IMR-90 (cell line): ENCODE measurements at regions not wholly inside any gene's neighbourhood (a gene's known extent, or its start where the extent isn't known, plus 50 kb on each side); places are given as distances from the start of the nearest gene placed in this dataset.

Experiments used
- ATAC-seq: fragments of 200-7000 bp; cut with Tn5 transposase; 2 replicates; pipeline ENCODE4 v1.9.1; 2020; ENCODE audit warnings: low read depth, mild to moderate bottlenecking, moderate library complexity
- BruUV-seq: library from RNA; stranded (reverse); fragments of 400-500 nt; replicated peaks from 2 replicates; lab custom pipeline; 2021; lab: Mats Ljungman, UMichigan
- CTCF ChIA-PET: fragments of 300-600 bp; formaldehyde crosslinking; extraction: SDS; loops from one replicate; lab custom pipeline; 2021; ENCODE audit warnings: antibody characterized with exemption; lab: Yijun Ruan, JAX
- POLR2A ChIA-PET: fragments of 300-600 bp; sonication (Branson Sonifier 250); formaldehyde crosslinking; loops from one replicate; lab custom pipeline; 2022; ENCODE audit warnings: antibody characterized with exemption; ENCODE audit not compliant: unreplicated experiment; lab: Charles Lee
- DNase-seq: peaks from one replicate; pipeline ENCODE4 v3.0.0; 2013
- H2AFZ ChIP-seq: replicated peaks from 2 replicates; pipeline ENCODE3; 2013; ENCODE audit warnings: low read length, mild to moderate bottlenecking; ENCODE audit not compliant: poor library complexity
- H2AK5ac ChIP-seq: 2 replicates; pipeline ENCODE4 v1.6.1; 2013; ENCODE audit warnings: low read depth, low read length, inconsistent platforms
- H2AK9ac ChIP-seq: replicated peaks from 2 replicates; pipeline ENCODE3; 2013; ENCODE audit warnings: mild to moderate bottlenecking, low read depth, low read length, moderate library complexity; ENCODE audit not compliant: poor library complexity
- H2BK120ac ChIP-seq: 2 replicates; pipeline ENCODE4 v1.6.1; 2013; ENCODE audit warnings: low read depth, low read length, inconsistent platforms
- H2BK15ac ChIP-seq: 3 replicates; pipeline ENCODE4 v1.6.1; 2013; ENCODE audit warnings: low read depth, low read length, inconsistent platforms
- H2BK20ac ChIP-seq: 2 replicates; pipeline ENCODE4 v1.6.1; 2013; ENCODE audit warnings: low read depth, mild to moderate bottlenecking, inconsistent platforms, low read length, moderate library complexity
- H2BK5ac ChIP-seq: 2 replicates; pipeline ENCODE4 v1.6.1; 2013; ENCODE audit warnings: mild to moderate bottlenecking, low read depth, low read length, inconsistent platforms; ENCODE audit not compliant: poor library complexity, severe bottlenecking
- H3K14ac ChIP-seq: replicated peaks from 2 replicates; pipeline ENCODE4 v1.6.1; 2013; ENCODE audit warnings: low read depth, low read length, inconsistent platforms
- H3K18ac ChIP-seq: 2 replicates; pipeline ENCODE4 v1.6.1; 2013; ENCODE audit warnings: low read depth, low read length, control low read depth
- H3K23ac ChIP-seq: 2 replicates; pipeline ENCODE4 v1.6.1; 2013; ENCODE audit warnings: low read depth, low read length, inconsistent platforms
- H3K27ac ChIP-seq: 2 replicates; pipeline ENCODE4 v1.5.1; 2013; ENCODE audit warnings: mild to moderate bottlenecking, control low read depth, low read length; ENCODE audit not compliant: insufficient read depth
- H3K27me3 ChIP-seq: 2 replicates; pipeline ENCODE4 v1.6.1; 2013; ENCODE audit warnings: low read length; ENCODE audit not compliant: control insufficient read depth, insufficient read depth
- H3K36me3 ChIP-seq: 2 replicates; pipeline ENCODE4 v1.6.1; 2013; ENCODE audit warnings: low read length, mixed read lengths; ENCODE audit not compliant: control insufficient read depth, insufficient read depth
- H3K4ac ChIP-seq: 2 replicates; pipeline ENCODE4 v1.6.1; 2013; ENCODE audit warnings: low read depth, low read length, inconsistent platforms
- H3K4me1 ChIP-seq: 2 replicates; pipeline ENCODE4 v1.6.1; 2013; ENCODE audit warnings: low read length, mixed read lengths; ENCODE audit not compliant: control insufficient read depth, insufficient read depth
- H3K4me2 ChIP-seq: 2 replicates; pipeline ENCODE4 v1.6.1; 2013; ENCODE audit warnings: low read depth, mild to moderate bottlenecking, control low read depth, low read length, moderate library complexity
- H3K4me3 ChIP-seq: 2 replicates; pipeline ENCODE4 v1.5.1; 2013; ENCODE audit warnings: low read depth, mild to moderate bottlenecking, control low read depth, low read length, moderate library complexity; ENCODE audit not compliant: insufficient read depth
- H3K56ac ChIP-seq: 2 replicates; pipeline ENCODE4 v1.6.1; 2013; ENCODE audit warnings: low read length, inconsistent platforms; ENCODE audit not compliant: insufficient read depth; ENCODE audit errors: extremely low read depth
- H3K79me1 ChIP-seq, 2 experiments: 2 replicates each; pipeline ENCODE4 v1.6.1; 2013; ENCODE audit warnings: low read length in 2 of 2, inconsistent platforms in 1 of 2, low read depth in 1 of 2
- H3K9ac ChIP-seq: 2 replicates; pipeline ENCODE4 v1.6.1; 2013; ENCODE audit warnings: low read depth, low read length, control low read depth
- H3K9me1 ChIP-seq: 2 replicates; pipeline ENCODE4 v1.6.1; 2013; ENCODE audit warnings: low read length, inconsistent platforms; ENCODE audit not compliant: insufficient read depth
- H3K9me3 ChIP-seq: 2 replicates; pipeline ENCODE4 v1.6.1; 2013; ENCODE audit warnings: low read length; ENCODE audit not compliant: control insufficient read depth, insufficient read depth
- H4K20me1 ChIP-seq: 2 replicates; pipeline ENCODE4 v1.6.1; 2013; ENCODE audit warnings: low read length, inconsistent platforms; ENCODE audit not compliant: insufficient read depth
- H4K5ac ChIP-seq: 2 replicates; pipeline ENCODE4 v1.6.1; 2013; ENCODE audit warnings: mild to moderate bottlenecking, low read depth, low read length, control low read depth
- H4K8ac ChIP-seq, 2 experiments: 2 replicates each; pipeline ENCODE4 v1.6.1; 2013; ENCODE audit warnings: low read depth in 2 of 2, low read length in 2 of 2, control low read depth in 1 of 2, inconsistent platforms in 1 of 2
- H4K91ac ChIP-seq: 2 replicates; pipeline ENCODE4 v1.6.1; 2013; ENCODE audit warnings: low read depth, low read length, inconsistent platforms; ENCODE audit not compliant: insufficient read depth
- MAZ ChIP-seq: IDR thresholded peaks from 2 replicates; pipeline ENCODE4 v1.6.1; 2012; ENCODE audit warnings: low read depth, mild to moderate bottlenecking, low read length, improper control_type of control experiment, moderate library complexity, borderline replicate concordance
- POLR2A ChIP-seq: IDR thresholded peaks from 2 replicates; pipeline ENCODE4 v1.6.1; 2012; ENCODE audit warnings: mild to moderate bottlenecking, low read depth, low read length
- RAD21 ChIP-seq: IDR thresholded peaks from 2 replicates; pipeline ENCODE4 v1.6.1; 2012; ENCODE audit warnings: low read length, improper control_type of control experiment
- RCOR1 ChIP-seq: IDR thresholded peaks from 2 replicates; pipeline ENCODE4 v1.6.1; 2012; ENCODE audit warnings: mild to moderate bottlenecking, low read length, improper control_type of control experiment; ENCODE audit not compliant: insufficient replicate concordance
- WGBS, 2 experiments: methylation state at CpG; one replicate each; pipeline versions ENCODE4 v1.1.5 to v1.1.7; 2013; ENCODE audit warnings: missing lambda C conversion rate in 2 of 2; ENCODE audit not compliant: insufficient read length in 1 of 2; ENCODE audit errors: extremely low coverage in 2 of 2; 5-methylcytosine and 5-hydroxymethylcytosine counted together
- dilution Hi-C: fragments of 300-500 bp; cut with HindIII; formaldehyde crosslinking; loops from one replicate; pipeline ENCODE4 v1.14.3; 2018; ENCODE audit warnings: low sequenced_read_pairs; ENCODE audit not compliant: unreplicated experiment
- in situ Hi-C: fragments of 300-500 bp; cut with MboI; formaldehyde crosslinking; loops from 3 replicates; pipeline ENCODE4 v1.14.3; 2019; ENCODE audit warnings: low sequenced_read_pairs, inconsistent platforms, mixed read lengths
- intact Hi-C: fragments of 100-400 bp; cut with micrococcal nuclease; formaldehyde crosslinking; loops from 2 replicates; pipeline ENCODE4 v1.10.0; 2022

GRCh38 chr3:162022911-162023310 lies 526.3 kb downstream of the OTOL1 start:
- Histone ChIP-seq H2BK15ac (no peak overlapping the region), H4K20me1 (no peaks in the 10 kb centered on the region), H3K4ac (no peak overlapping the region), H2AK5ac (no peak overlapping the region), H3K27ac (no peak overlapping the region), H4K5ac (no peak overlapping the region), H3K4me1 (no peaks in the 10 kb centered on the region), H3K9me1 (no peaks in the 10 kb centered on the region), H2BK120ac (no peak overlapping the region), H2BK20ac (no peak overlapping the region), H3K23ac (no peak overlapping the region), H3K14ac (no peak overlapping the region), H3K9ac (no peak overlapping the region), H3K4me2 (no peak overlapping the region), H4K91ac (no peak overlapping the region), H2BK5ac (no peak overlapping the region), H3K9me3 (peaks cover 2% of the 10 kb centered on the region; the same call in 1 of the 2 replicates), H3K36me3 (no peaks in the 10 kb centered on the region), H3K4me3 (no peak overlapping the region), H2AK9ac (no peak overlapping the region), H2AFZ (no peak overlapping the region), H3K27me3 (no peaks in the 10 kb centered on the region), H3K18ac (no peak overlapping the region), H4K8ac (no peak overlapping the region), H3K79me1 (no peaks in the 10 kb centered on the region), H3K56ac (no peak overlapping the region)
- no TSS peak for BruUV-seq
- TF ChIP-seq RCOR1, result no peak
- TF ChIP-seq POLR2A, result no peak
- TF ChIP-seq RAD21, result no peak
- no peak for TF ChIP-seq MAZ
- ATAC-seq (no peak), DNase-seq (no peak)
- intact Hi-C loops (no loop called here), in situ Hi-C loops (no loop called here), dilution Hi-C loops (no loop called here)
- no CpG with 5 or more reads among the region's 2 CpGs for WGBS, 2 experiments
- ChIA-PET CTCF (no interaction called here), POLR2A (no interaction called here)
